Fibroblast of the aortic adventitia (primary cell): ENCODE measurements at regions not wholly inside any gene's neighbourhood (a gene's known extent, or its start where the extent isn't known, plus 50 kb on each side); places are given as distances from the start of the nearest gene placed in this dataset.
A peak's percentile ranks its signal among the peaks of the same experiment; 100 is the strongest.
"Not testable (repeated sequence)": the region's sequence is repeated elsewhere in the genome, so short reads cannot be mapped to it uniquely, and the experiment has no call there.

Experiments used
- DNase-seq: peaks from one replicate; pipeline ENCODE4 v3.0.0-alpha.2; 2010; ENCODE audit warnings: low read depth
- H3K4me3 ChIP-seq: 2 replicates; pipeline ENCODE4 v1.5.1; 2011; ENCODE audit warnings: low read depth, mild to moderate bottlenecking, control low read depth, low read length, moderate library complexity
- TF ChIP-seq, protein P1 (sequence below): IDR thresholded peaks from 2 replicates; pipeline ENCODE4 v1.5.1; 2011; ENCODE audit warnings: mild to moderate bottlenecking, low read length, control low read depth, inconsistent platforms; ENCODE audit not compliant: insufficient read depth

DNA sequence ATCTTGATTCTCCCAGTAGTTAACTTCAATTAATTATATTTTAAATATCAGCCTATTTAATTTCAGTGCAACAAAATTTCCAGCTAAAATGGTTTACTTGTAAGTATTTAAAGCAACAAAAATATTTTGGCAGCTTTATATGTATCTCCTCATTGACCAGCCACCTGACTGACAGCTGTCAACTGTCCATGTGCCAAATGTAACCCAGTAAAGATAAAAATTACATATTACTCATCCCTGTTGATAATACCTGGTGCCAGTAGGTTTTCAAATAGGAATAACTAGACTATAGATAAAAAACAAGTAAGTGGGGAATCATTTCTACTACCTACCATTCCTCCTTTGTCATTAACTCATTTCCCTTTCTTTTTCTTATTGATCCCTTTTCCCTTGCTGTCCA lies 341.9 kb downstream of the TYW1 start:
- H3K4me3 ChIP-seq, DNase-seq: not testable (repeated sequence)

DNA sequence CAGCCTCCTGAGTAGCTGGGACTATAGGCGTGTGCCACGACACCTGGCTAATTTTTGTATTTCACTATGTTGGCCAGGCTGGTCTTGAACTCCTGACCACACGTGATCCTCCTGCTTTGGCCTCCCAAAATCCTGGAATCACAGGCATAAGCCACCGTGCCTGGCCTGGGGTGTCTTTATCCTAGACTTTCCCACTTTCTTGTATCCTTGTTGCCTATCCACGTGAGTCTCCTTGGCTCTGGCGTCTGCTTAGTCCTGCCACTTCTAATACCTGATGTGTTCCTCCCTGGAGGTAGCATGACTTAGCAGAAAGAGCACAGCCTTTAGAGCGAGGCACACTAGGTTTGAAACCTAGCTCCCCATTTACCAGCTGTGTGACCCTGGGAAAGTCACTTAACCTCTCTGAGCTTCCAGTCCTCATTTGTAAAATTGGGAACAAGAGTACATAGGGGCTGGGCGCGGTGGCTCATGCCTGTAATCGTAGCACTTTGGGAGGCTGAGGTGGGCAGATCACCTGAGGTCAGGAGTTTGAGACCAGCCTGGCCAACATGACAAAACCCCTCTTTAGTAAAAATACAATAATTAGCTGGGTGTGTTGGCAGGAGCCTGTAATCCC lies 344.6 kb downstream of the TYW1 start:
- no peak for DNase-seq
- no peak overlapping the region for H3K4me3 ChIP-seq
- TF ChIP-seq, protein P1, sequence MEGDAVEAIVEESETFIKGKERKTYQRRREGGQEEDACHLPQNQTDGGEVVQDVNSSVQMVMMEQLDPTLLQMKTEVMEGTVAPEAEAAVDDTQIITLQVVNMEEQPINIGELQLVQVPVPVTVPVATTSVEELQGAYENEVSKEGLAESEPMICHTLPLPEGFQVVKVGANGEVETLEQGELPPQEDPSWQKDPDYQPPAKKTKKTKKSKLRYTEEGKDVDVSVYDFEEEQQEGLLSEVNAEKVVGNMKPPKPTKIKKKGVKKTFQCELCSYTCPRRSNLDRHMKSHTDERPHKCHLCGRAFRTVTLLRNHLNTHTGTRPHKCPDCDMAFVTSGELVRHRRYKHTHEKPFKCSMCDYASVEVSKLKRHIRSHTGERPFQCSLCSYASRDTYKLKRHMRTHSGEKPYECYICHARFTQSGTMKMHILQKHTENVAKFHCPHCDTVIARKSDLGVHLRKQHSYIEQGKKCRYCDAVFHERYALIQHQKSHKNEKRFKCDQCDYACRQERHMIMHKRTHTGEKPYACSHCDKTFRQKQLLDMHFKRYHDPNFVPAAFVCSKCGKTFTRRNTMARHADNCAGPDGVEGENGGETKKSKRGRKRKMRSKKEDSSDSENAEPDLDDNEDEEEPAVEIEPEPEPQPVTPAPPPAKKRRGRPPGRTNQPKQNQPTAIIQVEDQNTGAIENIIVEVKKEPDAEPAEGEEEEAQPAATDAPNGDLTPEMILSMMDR: no peak

DNA sequence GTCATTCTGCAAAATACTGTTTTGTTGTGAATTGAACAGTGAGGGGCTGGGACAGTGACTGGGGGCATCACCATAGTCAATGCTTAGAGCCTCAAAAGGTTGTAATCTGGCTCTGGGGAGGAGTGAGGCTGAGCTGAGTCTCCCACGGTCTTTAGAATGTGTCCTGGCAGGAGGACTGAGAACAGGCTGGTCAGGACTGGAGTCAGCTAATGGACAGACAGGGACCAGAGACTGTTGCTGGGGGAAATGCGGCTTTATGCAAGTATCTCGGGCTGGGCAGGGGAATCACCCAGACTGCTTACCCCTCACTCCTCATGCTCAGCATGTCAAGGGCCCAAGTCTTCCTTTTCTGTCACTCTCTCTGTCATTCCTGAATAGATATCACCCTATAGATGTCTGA lies 346.5 kb downstream of the TYW1 start:
- no peak overlapping the region for H3K4me3 ChIP-seq
- TF ChIP-seq, protein P1: no peak
- DNase-seq: no peak

DNA sequence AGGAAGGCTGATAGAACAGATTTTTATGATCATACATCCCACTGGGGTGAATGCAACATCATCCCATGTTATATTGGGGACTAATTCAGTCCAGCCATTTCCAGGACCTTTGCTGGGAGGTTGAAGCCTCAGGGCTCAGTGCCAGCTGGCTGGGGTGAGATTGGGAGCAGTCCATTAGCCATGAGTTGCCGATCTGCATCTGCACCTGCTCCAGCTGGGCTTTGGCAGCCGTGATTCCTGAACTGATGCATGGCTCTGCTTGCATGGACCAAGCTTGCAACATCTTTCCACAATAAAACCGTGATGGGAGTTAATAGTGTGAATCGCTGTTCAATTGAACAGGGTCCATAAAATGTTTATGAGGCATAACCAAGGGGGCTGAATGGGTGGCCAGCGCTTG lies 346.9 kb downstream of the TYW1 start:
- DNase-seq: peak; percentile 6
- TF ChIP-seq, protein P1: no peak
- H3K4me3 ChIP-seq: no peak overlapping the region

DNA sequence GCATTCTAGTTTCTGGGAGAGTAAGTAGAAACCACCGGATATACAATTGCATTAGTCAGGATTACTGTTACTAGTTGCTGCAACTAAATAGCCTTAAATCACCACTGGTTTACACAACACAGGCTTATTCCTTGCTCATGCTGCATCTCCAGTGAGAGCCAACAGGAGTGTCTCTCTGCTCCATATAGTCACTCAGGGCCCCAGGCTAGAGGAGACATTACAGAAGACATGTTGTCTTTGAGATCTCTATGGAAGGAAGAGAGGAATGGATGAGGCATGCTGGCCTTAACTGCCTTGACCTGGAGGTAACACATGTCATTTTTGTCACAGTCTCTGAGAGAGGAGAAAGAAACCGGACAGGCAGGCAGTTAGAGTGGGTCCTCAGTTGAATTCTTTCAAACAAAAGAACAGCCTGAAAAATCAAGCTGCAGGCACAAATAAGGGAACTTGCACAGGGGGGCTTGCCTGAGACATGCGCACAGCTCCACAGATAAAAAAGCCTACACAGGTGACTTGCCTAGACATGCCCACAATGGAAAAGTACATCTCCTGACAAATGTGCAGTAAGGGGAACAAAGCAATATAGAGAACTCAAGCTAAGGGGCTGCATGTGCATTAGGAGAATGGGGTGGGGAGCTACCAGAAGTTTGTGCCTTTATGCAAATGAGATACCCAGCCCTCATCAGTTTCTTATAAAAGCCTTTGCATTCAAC lies 348.0 kb downstream of the TYW1 start:
- H3K4me3 ChIP-seq: no peak overlapping the region
- DNase-seq: no peak
- TF ChIP-seq, protein P1: no peak

DNA sequence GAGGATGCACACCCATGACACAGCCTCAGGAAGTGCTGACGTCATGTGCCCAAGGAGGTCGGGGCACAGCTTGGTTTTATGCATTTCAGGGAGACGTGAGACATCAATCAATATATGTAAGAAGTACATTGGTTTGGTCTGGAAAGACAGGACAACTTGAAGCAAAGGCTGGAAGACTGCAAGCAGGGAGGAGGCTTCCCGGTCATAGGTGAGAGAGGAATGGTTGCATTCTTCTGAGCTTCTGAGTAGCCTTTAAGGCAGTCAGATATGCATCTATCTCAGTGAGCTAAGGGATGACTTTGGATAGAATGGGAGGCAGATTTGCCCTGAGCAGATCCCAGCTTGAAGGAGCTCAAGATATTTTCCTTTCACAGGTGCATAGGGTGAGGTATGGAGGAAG lies 349.5 kb downstream of the TYW1 start:
- H3K4me3 ChIP-seq: no peak overlapping the region
- TF ChIP-seq, protein P1: no peak
- no peak for DNase-seq

DNA sequence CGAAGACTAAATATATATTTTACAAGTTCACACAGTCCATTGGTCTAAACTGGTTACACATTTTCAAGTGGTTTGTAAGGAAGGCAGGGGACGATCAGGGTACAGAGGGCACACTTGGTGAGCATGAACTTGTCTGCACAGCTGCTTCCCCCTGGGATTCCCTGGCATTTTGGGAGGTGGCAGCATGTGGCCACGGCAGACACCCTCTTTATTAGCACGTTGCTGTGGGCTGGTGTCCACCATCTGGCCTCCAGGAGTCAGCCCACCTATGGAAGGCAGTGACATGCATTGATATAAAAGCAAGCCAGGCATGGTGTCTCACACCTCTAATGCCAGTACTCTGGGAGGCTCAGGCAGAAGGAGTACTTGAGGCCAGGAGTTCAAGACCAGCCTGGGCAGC lies 350.2 kb downstream of the TYW1 start:
- TF ChIP-seq, protein P1: no peak
- no peak overlapping the region for H3K4me3 ChIP-seq
- DNase-seq: no peak
